ENCODE measurements at regions not wholly inside any gene's neighbourhood (a gene's known extent, or its start where the extent isn't known, plus 50 kb on each side); places are given as distances from the start of the nearest gene placed in this dataset.
A peak's percentile ranks its signal among the peaks of the same experiment; 100 is the strongest.

DNA sequence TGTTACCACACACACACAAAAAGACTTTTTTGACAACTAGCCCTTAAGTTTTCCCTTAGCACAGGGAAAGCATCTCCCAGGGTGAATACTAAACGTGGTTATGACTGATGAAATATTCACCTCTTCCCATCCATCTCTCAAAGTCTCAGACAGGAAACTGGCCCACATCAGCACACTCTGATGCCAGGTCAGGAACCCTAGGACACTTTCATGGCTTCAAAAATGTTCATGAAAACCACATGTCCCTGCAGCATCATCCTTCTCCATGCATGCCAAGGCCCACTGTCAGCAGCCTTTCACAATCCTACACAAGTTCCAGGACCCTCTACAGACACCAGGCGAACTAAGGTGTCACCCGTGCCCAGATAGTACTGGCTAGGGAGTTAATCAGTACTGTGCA lies 68.7 kb downstream of the DNTTIP2 start (continued):
- TF ChIP-seq, protein P1, sequence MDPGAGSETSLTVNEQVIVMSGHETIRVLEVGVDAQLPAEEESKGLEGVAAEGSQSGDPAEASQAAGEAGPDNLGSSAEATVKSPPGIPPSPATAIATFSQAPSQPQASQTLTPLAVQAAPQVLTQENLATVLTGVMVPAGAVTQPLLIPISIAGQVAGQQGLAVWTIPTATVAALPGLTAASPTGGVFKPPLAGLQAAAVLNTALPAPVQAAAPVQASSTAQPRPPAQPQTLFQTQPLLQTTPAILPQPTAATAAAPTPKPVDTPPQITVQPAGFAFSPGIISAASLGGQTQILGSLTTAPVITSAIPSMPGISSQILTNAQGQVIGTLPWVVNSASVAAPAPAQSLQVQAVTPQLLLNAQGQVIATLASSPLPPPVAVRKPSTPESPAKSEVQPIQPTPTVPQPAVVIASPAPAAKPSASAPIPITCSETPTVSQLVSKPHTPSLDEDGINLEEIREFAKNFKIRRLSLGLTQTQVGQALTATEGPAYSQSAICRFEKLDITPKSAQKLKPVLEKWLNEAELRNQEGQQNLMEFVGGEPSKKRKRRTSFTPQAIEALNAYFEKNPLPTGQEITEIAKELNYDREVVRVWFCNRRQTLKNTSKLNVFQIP (CRISPR knock-in tag; IDR thresholded peaks at IDR 0.05; ENCODE audit: borderline replicate concordance, low read depth) = no peak
- TF ChIP-seq TOX (CRISPR knock-in tag; IDR thresholded peaks at IDR 0.05; ENCODE audit: borderline replicate concordance) = no peak
- TF ChIP-seq ZNF565 (CRISPR knock-in tag; conservative IDR thresholded peaks at IDR 0.05; ENCODE audit: low read depth) = no peak
- TF ChIP-seq PPARA (CRISPR knock-in tag; IDR thresholded peaks at IDR 0.05; ENCODE audit: borderline replicate concordance) = no peak

DNA sequence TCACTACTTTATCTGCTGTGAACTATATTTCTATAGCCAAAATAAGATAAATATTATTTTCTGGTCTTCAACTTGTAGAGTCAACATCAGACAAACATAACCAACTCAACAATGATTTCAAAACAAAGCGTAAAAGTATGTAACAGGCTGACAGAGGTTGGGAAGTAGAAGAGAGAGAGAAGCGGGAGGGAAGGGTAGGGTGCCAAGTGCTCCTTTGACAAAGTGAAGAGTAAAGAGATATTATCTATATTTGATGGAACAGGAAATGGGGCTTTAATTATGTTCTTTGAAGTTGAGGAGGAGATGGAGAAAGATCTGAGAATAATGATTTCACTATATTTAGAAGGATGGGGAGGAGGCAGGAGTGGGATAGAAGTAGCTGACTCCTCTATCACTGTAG lies 70.1 kb downstream of the DNTTIP2 start:
- no peak for TF ChIP-seq ISL1 (CRISPR knock-in tag; IDR thresholded peaks at IDR 0.05)
- no peak for ATAC-seq

DNA sequence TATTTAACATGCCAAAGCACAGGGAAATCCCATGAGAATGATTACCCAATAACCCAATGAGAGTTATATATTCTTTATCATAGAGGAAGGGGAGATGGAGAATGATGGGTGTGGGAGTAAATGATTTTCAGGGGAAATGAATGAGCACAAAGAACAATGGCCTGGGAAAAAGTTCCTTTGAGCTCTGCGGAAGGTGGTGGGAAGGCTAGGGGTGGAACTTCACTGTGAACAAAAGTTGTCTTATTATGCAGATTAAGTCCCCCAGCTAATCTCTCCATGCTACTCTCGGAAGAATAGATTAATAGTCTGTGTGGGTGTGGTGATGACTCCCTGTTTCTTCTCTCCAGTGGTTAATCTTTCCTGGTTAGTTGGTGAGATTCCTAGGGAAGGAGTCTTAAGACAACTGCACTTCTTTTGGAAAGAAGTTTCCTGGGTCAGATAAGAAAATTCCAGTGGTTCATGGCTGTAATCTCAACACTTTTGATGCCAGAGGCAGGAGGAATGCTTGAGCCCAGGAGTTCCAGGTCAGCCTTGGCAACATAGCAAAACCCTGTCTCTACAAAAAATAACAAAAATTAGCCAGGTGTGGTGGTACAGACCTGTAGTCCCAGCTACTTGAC lies 71.6 kb downstream of the DNTTIP2 start:
- TF ChIP-seq ZFP30 (CRISPR knock-in tag; IDR thresholded peaks at IDR 0.05) (no peak), PPARA (CRISPR knock-in tag; IDR thresholded peaks at IDR 0.05; ENCODE audit: borderline replicate concordance) (no peak), BACH2 (CRISPR knock-in tag; IDR thresholded peaks at IDR 0.05; ENCODE audit: borderline replicate concordance) (no peak), ZNF8 (CRISPR knock-in tag; IDR thresholded peaks at IDR 0.05) (no peak), ARNTL (CRISPR knock-in tag; IDR thresholded peaks at IDR 0.05; ENCODE audit: borderline replicate concordance, low read depth) (no peak), ISL1 (CRISPR knock-in tag; IDR thresholded peaks at IDR 0.05) (no peak), TOX (CRISPR knock-in tag; IDR thresholded peaks at IDR 0.05; ENCODE audit: borderline replicate concordance) (no peak), ZNF70 (CRISPR knock-in tag; IDR thresholded peaks at IDR 0.05) (no peak), GLIS3 (CRISPR knock-in tag; IDR thresholded peaks at IDR 0.05) (no peak), RARB (CRISPR knock-in tag; IDR thresholded peaks at IDR 0.05) (no peak), OSR1 (CRISPR knock-in tag; IDR thresholded peaks at IDR 0.05) (no peak), SNAI2 (CRISPR knock-in tag; IDR thresholded peaks at IDR 0.05) (no peak), ZNF565 (CRISPR knock-in tag; conservative IDR thresholded peaks at IDR 0.05; ENCODE audit: low read depth) (no peak), ZFP3 (CRISPR knock-in tag; IDR thresholded peaks at IDR 0.05) (no peak), ZC3H10 (CRISPR knock-in tag; IDR thresholded peaks at IDR 0.05) (no peak), TCF4 (CRISPR knock-in tag; IDR thresholded peaks at IDR 0.05; ENCODE audit: borderline replicate concordance) (no peak)
- TF ChIP-seq, protein P2, sequence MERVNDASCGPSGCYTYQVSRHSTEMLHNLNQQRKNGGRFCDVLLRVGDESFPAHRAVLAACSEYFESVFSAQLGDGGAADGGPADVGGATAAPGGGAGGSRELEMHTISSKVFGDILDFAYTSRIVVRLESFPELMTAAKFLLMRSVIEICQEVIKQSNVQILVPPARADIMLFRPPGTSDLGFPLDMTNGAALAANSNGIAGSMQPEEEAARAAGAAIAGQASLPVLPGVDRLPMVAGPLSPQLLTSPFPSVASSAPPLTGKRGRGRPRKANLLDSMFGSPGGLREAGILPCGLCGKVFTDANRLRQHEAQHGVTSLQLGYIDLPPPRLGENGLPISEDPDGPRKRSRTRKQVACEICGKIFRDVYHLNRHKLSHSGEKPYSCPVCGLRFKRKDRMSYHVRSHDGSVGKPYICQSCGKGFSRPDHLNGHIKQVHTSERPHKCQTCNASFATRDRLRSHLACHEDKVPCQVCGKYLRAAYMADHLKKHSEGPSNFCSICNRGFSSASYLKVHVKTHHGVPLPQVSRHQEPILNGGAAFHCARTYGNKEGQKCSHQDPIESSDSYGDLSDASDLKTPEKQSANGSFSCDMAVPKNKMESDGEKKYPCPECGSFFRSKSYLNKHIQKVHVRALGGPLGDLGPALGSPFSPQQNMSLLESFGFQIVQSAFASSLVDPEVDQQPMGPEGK (CRISPR knock-in tag; IDR thresholded peaks at IDR 0.05; ENCODE audit: borderline replicate concordance) = no peak
- TF ChIP-seq, protein P3, sequence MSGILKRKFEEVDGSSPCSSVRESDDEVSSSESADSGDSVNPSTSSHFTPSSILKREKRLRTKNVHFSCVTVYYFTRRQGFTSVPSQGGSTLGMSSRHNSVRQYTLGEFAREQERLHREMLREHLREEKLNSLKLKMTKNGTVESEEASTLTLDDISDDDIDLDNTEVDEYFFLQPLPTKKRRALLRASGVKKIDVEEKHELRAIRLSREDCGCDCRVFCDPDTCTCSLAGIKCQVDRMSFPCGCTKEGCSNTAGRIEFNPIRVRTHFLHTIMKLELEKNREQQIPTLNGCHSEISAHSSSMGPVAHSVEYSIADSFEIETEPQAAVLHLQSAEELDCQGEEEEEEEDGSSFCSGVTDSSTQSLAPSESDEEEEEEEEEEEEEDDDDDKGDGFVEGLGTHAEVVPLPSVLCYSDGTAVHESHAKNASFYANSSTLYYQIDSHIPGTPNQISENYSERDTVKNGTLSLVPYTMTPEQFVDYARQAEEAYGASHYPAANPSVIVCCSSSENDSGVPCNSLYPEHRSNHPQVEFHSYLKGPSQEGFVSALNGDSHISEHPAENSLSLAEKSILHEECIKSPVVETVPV (CRISPR knock-in tag; IDR thresholded peaks at IDR 0.05) = no peak
- TF ChIP-seq, protein P4, sequence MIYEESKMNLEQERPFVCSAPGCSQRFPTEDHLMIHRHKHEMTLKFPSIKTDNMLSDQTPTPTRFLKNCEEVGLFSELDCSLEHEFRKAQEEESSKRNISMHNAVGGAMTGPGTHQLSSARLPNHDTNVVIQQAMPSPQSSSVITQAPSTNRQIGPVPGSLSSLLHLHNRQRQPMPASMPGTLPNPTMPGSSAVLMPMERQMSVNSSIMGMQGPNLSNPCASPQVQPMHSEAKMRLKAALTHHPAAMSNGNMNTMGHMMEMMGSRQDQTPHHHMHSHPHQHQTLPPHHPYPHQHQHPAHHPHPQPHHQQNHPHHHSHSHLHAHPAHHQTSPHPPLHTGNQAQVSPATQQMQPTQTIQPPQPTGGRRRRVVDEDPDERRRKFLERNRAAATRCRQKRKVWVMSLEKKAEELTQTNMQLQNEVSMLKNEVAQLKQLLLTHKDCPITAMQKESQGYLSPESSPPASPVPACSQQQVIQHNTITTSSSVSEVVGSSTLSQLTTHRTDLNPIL (CRISPR knock-in tag; IDR thresholded peaks at IDR 0.05; ENCODE audit: low read depth) = no peak
- ATAC-seq = no peak

DNA sequence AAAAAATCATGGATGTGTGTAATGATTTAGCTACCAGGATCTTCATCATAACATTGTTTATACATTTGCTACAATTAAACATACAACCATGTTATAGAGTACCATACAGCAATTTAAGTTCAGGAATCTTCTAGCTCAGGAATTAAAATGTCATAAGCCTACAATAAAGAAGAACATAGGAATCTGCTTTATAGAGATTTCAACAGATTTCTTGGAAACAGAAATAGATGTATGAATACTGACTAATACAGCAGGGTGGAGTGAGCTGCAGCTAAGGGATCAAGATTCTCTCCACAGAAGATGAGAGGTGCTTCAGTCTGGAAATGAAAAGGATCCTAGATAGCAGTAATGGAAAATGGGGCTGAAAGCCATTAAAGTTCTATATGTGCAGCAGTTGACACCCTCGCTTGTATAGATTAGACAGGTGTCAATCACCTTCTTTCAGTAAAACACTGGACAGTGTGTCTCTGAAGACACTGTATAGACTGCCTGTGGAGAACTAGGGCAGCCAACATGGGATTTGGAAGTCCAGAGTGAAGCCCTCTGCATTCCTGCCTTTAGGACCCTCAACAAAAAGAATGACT lies 73.9 kb downstream of the DNTTIP2 start:
- ATAC-seq = peak; percentile 62
- no peak for TF ChIP-seq ARNTL (CRISPR knock-in tag; IDR thresholded peaks at IDR 0.05; ENCODE audit: borderline replicate concordance, low read depth)
- TF ChIP-seq ZC3H10 (CRISPR knock-in tag; IDR thresholded peaks at IDR 0.05) = no peak
- TF ChIP-seq OSR1 (CRISPR knock-in tag; IDR thresholded peaks at IDR 0.05) = no peak
- TF ChIP-seq GLIS3 (CRISPR knock-in tag; IDR thresholded peaks at IDR 0.05) = no peak

DNA sequence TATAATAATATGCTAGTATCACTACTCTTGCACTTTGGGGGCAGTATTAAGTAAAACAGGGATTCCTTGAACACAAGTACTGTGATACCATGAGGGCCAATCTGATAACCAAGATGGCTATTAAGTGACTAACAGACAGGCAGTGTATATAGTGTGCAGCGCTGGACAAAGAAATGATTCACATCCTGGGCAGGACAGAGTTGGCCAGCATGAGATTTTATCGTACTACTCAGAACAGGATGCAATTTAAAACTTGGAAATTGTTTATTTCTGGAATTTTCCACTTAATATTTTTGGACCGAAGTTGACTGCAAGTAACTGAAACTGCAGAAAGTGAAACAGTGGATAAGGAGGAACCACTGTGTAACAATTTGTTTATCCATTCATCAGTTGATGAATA lies 74.6 kb downstream of the DNTTIP2 start:
- TF ChIP-seq ZFP30 (CRISPR knock-in tag; IDR thresholded peaks at IDR 0.05) = no peak
- peak; percentile 59 for TF ChIP-seq ISL1 (CRISPR knock-in tag; IDR thresholded peaks at IDR 0.05)
- no peak for TF ChIP-seq CSDC2 (CRISPR knock-in tag; IDR thresholded peaks at IDR 0.05)
- peak; percentile 99 for ATAC-seq

Measured in SK-N-SH treated with all-trans-retinoic acid at 6 μM for 48 hours (cell line).